Neutrophil (primary cell): ENCODE measurements at regions not wholly inside any gene's neighbourhood (a gene's known extent, or its start where the extent isn't known, plus 50 kb on each side); places are given as distances from the start of the nearest gene placed in this dataset.

Experiments used
- H3K27ac ChIP-seq: fragments of 200-600 bp; sonication (generic); 2 replicates; pipeline ENCODE4 v1.5.1; 2016; ENCODE audit warnings: mild to moderate bottlenecking, moderate library complexity
- H3K27me3 ChIP-seq: fragments of 200-600 bp; sonication (generic); 2 replicates; pipeline ENCODE4 v1.6.0; 2016; ENCODE audit warnings: mild to moderate bottlenecking
- H3K36me3 ChIP-seq: fragments of 200-600 bp; sonication (generic); 2 replicates; pipeline ENCODE4 v1.5.1; 2017
- H3K4me1 ChIP-seq, 2 experiments: fragments of 200-600 bp in 1 of 2; sonication (generic) in 1 of 2; 1 replicate in 1 of 2; 2 replicates in 1 of 2; pipeline versions ENCODE4 v1.5.1 to v1.6.1; 2013 to 2016; ENCODE audit warnings: low read depth in 1 of 2, low read length in 1 of 2, mild to moderate bottlenecking in 1 of 2, moderate library complexity in 1 of 2; ENCODE audit not compliant: control insufficient read depth in 1 of 2, insufficient read depth in 1 of 2
- H3K4me3 ChIP-seq, 2 experiments: fragments of 200-600 bp in 1 of 2; sonication (generic) in 1 of 2; 1 replicate in 1 of 2; 2 replicates in 1 of 2; pipeline ENCODE4 v1.5.1; 2013 to 2016; ENCODE audit warnings: low read depth in 1 of 2, low read length in 1 of 2, mild to moderate bottlenecking in 1 of 2, moderate library complexity in 1 of 2
- H3K9me3 ChIP-seq: fragments of 200-600 bp; sonication (generic); 2 replicates; pipeline ENCODE4 v1.5.1; 2016
- TF ChIP-seq, protein P1 (sequence below): fragments of 200-600 bp; sonication (generic); IDR thresholded peaks from 2 replicates; pipeline ENCODE4 v1.5.1; 2016; ENCODE audit warnings: antibody characterized with exemption

DNA sequence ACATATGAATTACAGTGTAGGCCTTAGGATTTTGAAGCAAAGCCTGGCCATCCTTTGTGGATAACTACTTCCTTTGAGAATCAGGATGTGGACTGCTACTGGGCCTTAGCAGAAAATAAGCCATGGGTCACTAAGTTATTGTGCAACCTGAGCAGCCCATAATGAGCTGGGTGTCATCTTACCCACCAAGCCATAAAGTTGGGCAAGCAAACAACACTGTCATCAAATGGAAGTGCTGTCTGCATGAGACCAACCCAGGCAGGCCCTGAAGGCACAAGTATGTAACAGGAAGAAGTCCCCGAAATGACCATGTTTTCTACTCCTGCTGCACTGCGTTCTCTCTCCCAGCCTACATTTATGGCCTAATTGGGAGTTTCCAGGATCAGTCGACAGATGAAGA, 205.6 kb upstream of the GGTLC1 start:
- TF ChIP-seq, protein P1, sequence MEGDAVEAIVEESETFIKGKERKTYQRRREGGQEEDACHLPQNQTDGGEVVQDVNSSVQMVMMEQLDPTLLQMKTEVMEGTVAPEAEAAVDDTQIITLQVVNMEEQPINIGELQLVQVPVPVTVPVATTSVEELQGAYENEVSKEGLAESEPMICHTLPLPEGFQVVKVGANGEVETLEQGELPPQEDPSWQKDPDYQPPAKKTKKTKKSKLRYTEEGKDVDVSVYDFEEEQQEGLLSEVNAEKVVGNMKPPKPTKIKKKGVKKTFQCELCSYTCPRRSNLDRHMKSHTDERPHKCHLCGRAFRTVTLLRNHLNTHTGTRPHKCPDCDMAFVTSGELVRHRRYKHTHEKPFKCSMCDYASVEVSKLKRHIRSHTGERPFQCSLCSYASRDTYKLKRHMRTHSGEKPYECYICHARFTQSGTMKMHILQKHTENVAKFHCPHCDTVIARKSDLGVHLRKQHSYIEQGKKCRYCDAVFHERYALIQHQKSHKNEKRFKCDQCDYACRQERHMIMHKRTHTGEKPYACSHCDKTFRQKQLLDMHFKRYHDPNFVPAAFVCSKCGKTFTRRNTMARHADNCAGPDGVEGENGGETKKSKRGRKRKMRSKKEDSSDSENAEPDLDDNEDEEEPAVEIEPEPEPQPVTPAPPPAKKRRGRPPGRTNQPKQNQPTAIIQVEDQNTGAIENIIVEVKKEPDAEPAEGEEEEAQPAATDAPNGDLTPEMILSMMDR, result no peak

DNA sequence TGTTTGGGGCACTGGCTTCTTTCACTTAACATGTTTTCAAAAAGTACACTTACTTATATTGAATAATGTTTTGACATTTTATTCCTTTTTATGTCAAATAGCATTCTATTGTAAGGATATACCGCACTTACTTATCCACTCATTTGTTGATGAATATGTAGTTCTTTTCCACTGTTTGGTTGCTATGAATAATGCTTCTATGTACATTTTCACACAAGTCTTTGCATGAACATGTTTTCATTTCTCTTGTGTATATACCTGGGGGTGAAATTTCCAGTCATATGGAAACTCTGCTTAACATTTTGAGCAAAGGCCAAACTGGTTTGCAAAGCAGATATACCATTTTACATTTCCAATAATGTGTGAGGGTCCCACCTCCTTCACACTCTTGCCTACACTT, 202.3 kb upstream of the GGTLC1 start:
- no peaks in the 10 kb centered on the region for H3K9me3 ChIP-seq
- no peak overlapping the region for H3K4me3 ChIP-seq
- no peak overlapping the region for H3K27ac ChIP-seq
- TF ChIP-seq, protein P1, result no peak
- H3K4me1 ChIP-seq, result no peaks in the 10 kb centered on the region
- H3K36me3 ChIP-seq, result no peaks in the 10 kb centered on the region
- no peaks in the 10 kb centered on the region for H3K27me3 ChIP-seq

More for the DNA sequence above, 205.6 kb upstream of the GGTLC1 start:
- no peaks in the 10 kb centered on the region for H3K36me3 ChIP-seq
- no peak overlapping the region for H3K27ac ChIP-seq
- no peak overlapping the region for H3K4me3 ChIP-seq
- H3K27me3 ChIP-seq, result no peaks in the 10 kb centered on the region
- H3K4me1 ChIP-seq, result no peaks in the 10 kb centered on the region
- H3K9me3 ChIP-seq, result no peaks in the 10 kb centered on the region

- Histone ChIP-seq H3K27me3 (peaks cover 3% of the 10 kb centered on the region), H3K4me1 (no peaks in the 10 kb centered on the region), H3K9me3 (no peaks in the 10 kb centered on the region), H3K4me3 (no peak overlapping the region), H3K36me3 (no peaks in the 10 kb centered on the region), H3K27ac (no peak overlapping the region)
- TF ChIP-seq, protein P1, result no peak
Observed at GRCh38 chr20:24185791-24186190, 197.2 kb upstream of the GGTLC1 start.

DNA sequence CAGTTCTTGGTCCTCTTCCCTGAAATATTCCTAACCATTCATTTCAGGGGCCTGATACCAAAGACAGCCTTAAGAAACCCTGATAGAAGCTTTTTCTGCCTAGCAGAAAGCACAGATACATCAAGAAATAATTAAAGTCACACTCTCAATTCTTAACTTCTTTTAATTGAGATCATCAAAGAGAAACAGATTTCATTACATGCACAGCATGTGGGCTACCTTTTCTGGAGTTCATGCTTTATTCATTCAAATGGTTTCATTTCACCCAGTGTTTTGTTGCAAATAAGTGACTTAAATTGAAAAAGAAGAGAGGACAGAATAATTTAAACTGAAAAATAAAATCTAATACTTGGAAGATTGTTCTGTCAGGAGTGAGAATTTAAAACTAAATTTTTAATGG, 192.6 kb upstream of the GGTLC1 start:
- no peaks in the 10 kb centered on the region for H3K4me1 ChIP-seq
- no peak overlapping the region for H3K27ac ChIP-seq
- TF ChIP-seq, protein P1, result no peak
- peaks cover 3% of the 10 kb centered on the region for H3K27me3 ChIP-seq
- no peaks in the 10 kb centered on the region for H3K36me3 ChIP-seq
- no peak overlapping the region for H3K4me3 ChIP-seq
- no peaks in the 10 kb centered on the region for H3K9me3 ChIP-seq

- Histone ChIP-seq H3K36me3 (no peaks in the 10 kb centered on the region), H3K9me3 (no peaks in the 10 kb centered on the region), H3K4me3 (no peak overlapping the region), H3K4me1 (no peaks in the 10 kb centered on the region), H3K27ac (no peak overlapping the region), H3K27me3 (no peaks in the 10 kb centered on the region)
- TF ChIP-seq, protein P1, result no peak
Observed at GRCh38 chr20:24169256-24169655, 180.7 kb upstream of the GGTLC1 start.

DNA sequence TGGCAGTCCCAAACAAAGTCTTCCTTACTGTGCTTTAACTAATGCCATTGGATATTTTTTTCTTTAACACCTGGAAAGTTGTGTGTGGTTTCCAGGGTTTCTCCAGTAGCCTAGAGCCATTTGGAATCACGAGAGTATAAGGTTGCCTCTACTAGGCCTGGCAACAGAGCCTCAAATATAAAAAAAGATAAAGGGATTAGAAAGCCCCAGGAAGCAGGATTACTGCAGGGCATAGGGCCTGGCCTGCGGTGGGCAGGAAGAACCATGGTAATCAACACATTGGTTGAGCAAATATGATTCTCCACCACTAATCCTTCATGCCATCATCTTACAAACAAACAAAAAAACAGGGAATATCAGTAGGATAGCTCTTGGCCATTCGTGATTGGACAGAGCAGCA, 177.8 kb upstream of the GGTLC1 start:
- Histone ChIP-seq H3K9me3 (no peaks in the 10 kb centered on the region), H3K4me1 (no peaks in the 10 kb centered on the region), H3K36me3 (no peaks in the 10 kb centered on the region), H3K4me3 (no peak overlapping the region), H3K27ac (no peak overlapping the region), H3K27me3 (no peaks in the 10 kb centered on the region)
- TF ChIP-seq, protein P1, result no peak
